ENCODE measurements at regions not wholly inside any gene's neighbourhood (a gene's known extent, or its start where the extent isn't known, plus 50 kb on each side); places are given as distances from the start of the nearest gene placed in this dataset.
A peak's percentile ranks its signal among the peaks of the same experiment; 100 is the strongest.

GRCh38 chr1:8255712-8256111, 62.2 kb upstream of the SLC45A1 start:
- 92 to 96% methylated on average over 5 of the region's 5 CpGs for WGBS, 2 donors
- Histone ChIP-seq H3K27ac (ENCODE audit: low read depth in 1 of 2, low read length in 1 of 2) (no peak overlapping the region), H3K9ac (ENCODE audit: insufficient read depth in 1 of 2, low read length in 2 of 2) (no peak overlapping the region), H3K4me3 (no peak overlapping the region), H3K36me3 (ENCODE audit: control insufficient read depth in 4 of 4, insufficient read depth in 4 of 4, low read length in 4 of 4) (no peaks in the 10 kb centered on the region), H3K4me1 (ENCODE audit: control insufficient read depth in 5 of 5, insufficient read depth in 5 of 5, low read length in 5 of 5) (peaks cover 0 to 6% (median 0%) of the 10 kb centered on the region in 5 donors), H3K9me3 (ENCODE audit: control insufficient read depth in 4 of 4, insufficient read depth in 3 of 4, low read length in 3 of 4) (no peaks in the 10 kb centered on the region), H3K27me3 (ENCODE audit: control insufficient read depth in 3 of 3, insufficient read depth in 3 of 3, low read length in 2 of 3) (peaks cover 0 to 3% (median 0%) of the 10 kb centered on the region in 3 donors)
- TF ChIP-seq, protein P1, sequence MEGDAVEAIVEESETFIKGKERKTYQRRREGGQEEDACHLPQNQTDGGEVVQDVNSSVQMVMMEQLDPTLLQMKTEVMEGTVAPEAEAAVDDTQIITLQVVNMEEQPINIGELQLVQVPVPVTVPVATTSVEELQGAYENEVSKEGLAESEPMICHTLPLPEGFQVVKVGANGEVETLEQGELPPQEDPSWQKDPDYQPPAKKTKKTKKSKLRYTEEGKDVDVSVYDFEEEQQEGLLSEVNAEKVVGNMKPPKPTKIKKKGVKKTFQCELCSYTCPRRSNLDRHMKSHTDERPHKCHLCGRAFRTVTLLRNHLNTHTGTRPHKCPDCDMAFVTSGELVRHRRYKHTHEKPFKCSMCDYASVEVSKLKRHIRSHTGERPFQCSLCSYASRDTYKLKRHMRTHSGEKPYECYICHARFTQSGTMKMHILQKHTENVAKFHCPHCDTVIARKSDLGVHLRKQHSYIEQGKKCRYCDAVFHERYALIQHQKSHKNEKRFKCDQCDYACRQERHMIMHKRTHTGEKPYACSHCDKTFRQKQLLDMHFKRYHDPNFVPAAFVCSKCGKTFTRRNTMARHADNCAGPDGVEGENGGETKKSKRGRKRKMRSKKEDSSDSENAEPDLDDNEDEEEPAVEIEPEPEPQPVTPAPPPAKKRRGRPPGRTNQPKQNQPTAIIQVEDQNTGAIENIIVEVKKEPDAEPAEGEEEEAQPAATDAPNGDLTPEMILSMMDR (IDR thresholded peaks at IDR 0.05; ENCODE audit: control extremely low read depth, extremely low read depth): no peak
- ATAC-seq (ENCODE audit: insufficient read depth, low FRiP score): no peak
- DNase-seq: no peak

- Histone ChIP-seq H3K27ac (ENCODE audit: low read depth in 1 of 2, low read length in 1 of 2) (peak overlapping the region in 1 of 2 donors; percentile 42), H3K9ac (ENCODE audit: insufficient read depth in 1 of 2, low read length in 2 of 2) (no peak overlapping the region), H3K4me3 (no peak overlapping the region), H3K4me1 (ENCODE audit: control insufficient read depth in 5 of 5, insufficient read depth in 5 of 5, low read length in 5 of 5) (no peaks in the 10 kb centered on the region), H3K27me3 (ENCODE audit: control insufficient read depth in 3 of 3, insufficient read depth in 3 of 3, low read length in 2 of 3) (no peaks in the 10 kb centered on the region), H3K36me3 (ENCODE audit: control insufficient read depth in 4 of 4, insufficient read depth in 4 of 4, low read length in 4 of 4) (no peaks in the 10 kb centered on the region), H3K9me3 (ENCODE audit: control insufficient read depth in 4 of 4, insufficient read depth in 3 of 4, low read length in 3 of 4) (no peaks in the 10 kb centered on the region)
- DNase-seq: peak in 1 of 3 donors; percentile 34
- TF ChIP-seq, protein P1 (IDR thresholded peaks at IDR 0.05; ENCODE audit: control extremely low read depth, extremely low read depth): no peak
- ATAC-seq (ENCODE audit: insufficient read depth, low FRiP score): no peak
- WGBS, 2 donors: 80 to 90% methylated on average over 13 of the region's 13 CpGs
These were observed 65.5 kb upstream of the SLC45A1 start for GRCh38 chr1:8252266-8252951.

- TF ChIP-seq, protein P1 (IDR thresholded peaks at IDR 0.05; ENCODE audit: control extremely low read depth, extremely low read depth): no peak
- Histone ChIP-seq H3K4me3 (no peak overlapping the region), H3K27ac (ENCODE audit: low read depth in 1 of 2, low read length in 1 of 2) (no peak overlapping the region), H3K9me3 (ENCODE audit: control insufficient read depth in 4 of 4, insufficient read depth in 3 of 4, low read length in 3 of 4) (no peaks in the 10 kb centered on the region), H3K4me1 (ENCODE audit: control insufficient read depth in 5 of 5, insufficient read depth in 5 of 5, low read length in 5 of 5) (no peaks in the 10 kb centered on the region), H3K9ac (ENCODE audit: insufficient read depth in 1 of 2, low read length in 2 of 2) (no peak overlapping the region), H3K36me3 (ENCODE audit: control insufficient read depth in 4 of 4, insufficient read depth in 4 of 4, low read length in 4 of 4) (no peaks in the 10 kb centered on the region), H3K27me3 (ENCODE audit: control insufficient read depth in 3 of 3, insufficient read depth in 3 of 3, low read length in 2 of 3) (no peaks in the 10 kb centered on the region)
- ATAC-seq (ENCODE audit: insufficient read depth, low FRiP score): peak; percentile 43
- WGBS, 2 donors: 63 to 80% methylated on average over 9 of the region's 9 CpGs
- DNase-seq: peak in 1 of 3 donors; percentile 67
These were observed 66.3 kb upstream of the SLC45A1 start for GRCh38 chr1:8251635-8252034.

GRCh38 chr1:8249838-8250237, 68.1 kb upstream of the SLC45A1 start:
- Histone ChIP-seq H3K9me3 (ENCODE audit: control insufficient read depth in 4 of 4, insufficient read depth in 3 of 4, low read length in 3 of 4) (no peaks in the 10 kb centered on the region), H3K36me3 (ENCODE audit: control insufficient read depth in 4 of 4, insufficient read depth in 4 of 4, low read length in 4 of 4) (no peaks in the 10 kb centered on the region), H3K9ac (ENCODE audit: insufficient read depth in 1 of 2, low read length in 2 of 2) (no peak overlapping the region), H3K4me1 (ENCODE audit: control insufficient read depth in 5 of 5, insufficient read depth in 5 of 5, low read length in 5 of 5) (no peaks in the 10 kb centered on the region), H3K27me3 (ENCODE audit: control insufficient read depth in 3 of 3, insufficient read depth in 3 of 3, low read length in 2 of 3) (no peaks in the 10 kb centered on the region), H3K4me3 (no peak overlapping the region), H3K27ac (ENCODE audit: low read depth in 1 of 2, low read length in 1 of 2) (no peak overlapping the region)
- DNase-seq (no peak), ATAC-seq (ENCODE audit: insufficient read depth, low FRiP score) (no peak)
- TF ChIP-seq, protein P1 (IDR thresholded peaks at IDR 0.05; ENCODE audit: control extremely low read depth, extremely low read depth): no peak
- WGBS, 2 donors: 22 to 52% methylated on average over 4 of the region's 4 CpGs
